HUES64 (cell line): ENCODE measurements at regions not wholly inside any gene's neighbourhood (a gene's known extent, or its start where the extent isn't known, plus 50 kb on each side); places are given as distances from the start of the nearest gene placed in this dataset.

Experiments used
- H3K27ac ChIP-seq: 2 replicates; pipeline ENCODE4 v1.7.0; 2013; ENCODE audit warnings: low read depth, low read length, inconsistent platforms
- H3K27me3 ChIP-seq: 2 replicates; pipeline ENCODE4 v1.6.1; 2013; ENCODE audit warnings: mild to moderate bottlenecking, low read length; ENCODE audit not compliant: insufficient read depth
- H3K36me3 ChIP-seq: 2 replicates; pipeline ENCODE4 v1.6.1; 2013; ENCODE audit warnings: mild to moderate bottlenecking, low read length; ENCODE audit not compliant: insufficient read depth
- H3K4me1 ChIP-seq: 2 replicates; pipeline ENCODE4 v1.6.1; 2013; ENCODE audit warnings: mild to moderate bottlenecking, low read length, moderate library complexity; ENCODE audit not compliant: insufficient read depth
- H3K4me3 ChIP-seq: 2 replicates; pipeline ENCODE4 v1.5.1; 2013; ENCODE audit warnings: mild to moderate bottlenecking, low read length, moderate library complexity
- H3K9ac ChIP-seq: 2 replicates; pipeline ENCODE4 v1.6.1; 2013; ENCODE audit warnings: mild to moderate bottlenecking, low read depth, low read length
- H3K9me3 ChIP-seq: 2 replicates; pipeline ENCODE4 v1.6.1; 2013; ENCODE audit warnings: low read depth, low read length; ENCODE audit not compliant: insufficient read depth
- WGBS: fragments of 150-250, 120-280 bp; methylation state at CpG from one replicate; pipeline ENCODE4 v1.1.7; 2013; ENCODE audit warnings: missing lambda C conversion rate; 5-methylcytosine and 5-hydroxymethylcytosine counted together

GRCh38 chr10:4059471-4060138 is 274.6 kb upstream of the KLF6 start:
- Histone ChIP-seq H3K27me3 (no peaks in the 10 kb centered on the region), H3K4me1 (no peaks in the 10 kb centered on the region), H3K9ac (no peak overlapping the region), H3K4me3 (no peak overlapping the region), H3K9me3 (no peaks in the 10 kb centered on the region), H3K27ac (no peak overlapping the region), H3K36me3 (no peaks in the 10 kb centered on the region)
- WGBS: 85% methylated on average over 10 of the region's 11 CpGs

DNA sequence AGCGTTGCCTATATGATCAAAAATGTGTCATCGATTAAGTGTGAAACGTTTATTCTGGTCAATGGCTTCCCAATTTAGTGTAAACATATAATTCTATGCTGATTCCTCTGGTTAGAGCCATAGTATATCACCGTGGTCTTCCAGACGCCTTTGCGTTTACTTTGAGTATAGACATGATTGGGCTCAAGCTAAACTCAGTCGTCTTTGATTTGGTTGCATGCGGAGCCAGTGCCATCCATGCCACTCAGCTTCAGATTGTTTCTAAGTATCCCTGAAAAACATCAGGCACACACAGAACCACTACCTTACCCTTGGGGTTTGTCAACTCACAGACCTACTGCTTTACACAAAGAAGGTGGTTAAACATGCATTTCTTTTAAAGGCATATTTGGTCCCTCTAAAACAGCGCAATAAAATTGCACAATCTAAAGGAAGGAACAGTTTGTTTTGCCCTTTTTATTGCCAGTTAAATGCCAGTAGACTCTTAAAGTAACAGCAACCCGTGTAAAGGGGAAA is 273.6 kb upstream of the KLF6 start:
- H3K36me3 ChIP-seq: no peaks in the 10 kb centered on the region
- H3K4me1 ChIP-seq: no peaks in the 10 kb centered on the region
- H3K27ac ChIP-seq: no peak overlapping the region
- H3K9me3 ChIP-seq: no peaks in the 10 kb centered on the region
- H3K4me3 ChIP-seq: no peak overlapping the region
- H3K27me3 ChIP-seq: no peaks in the 10 kb centered on the region
- WGBS: 98% methylated on average over 10 of the region's 10 CpGs
- H3K9ac ChIP-seq: no peak overlapping the region

GRCh38 chr10:4057725-4058513 is 272.9 kb upstream of the KLF6 start:
- no peaks in the 10 kb centered on the region for H3K27me3 ChIP-seq
- H3K4me3 ChIP-seq: no peak overlapping the region
- no peak overlapping the region for H3K9ac ChIP-seq
- no peak overlapping the region for H3K27ac ChIP-seq
- H3K36me3 ChIP-seq: no peaks in the 10 kb centered on the region
- no peaks in the 10 kb centered on the region for H3K9me3 ChIP-seq
- H3K4me1 ChIP-seq: no peaks in the 10 kb centered on the region
- 94% methylated on average over 6 of the region's 6 CpGs for WGBS

GRCh38 chr10:4057021-4057420 is 272.0 kb upstream of the KLF6 start:
- Histone ChIP-seq H3K27me3 (no peaks in the 10 kb centered on the region), H3K4me1 (no peaks in the 10 kb centered on the region), H3K4me3 (no peak overlapping the region), H3K9me3 (no peaks in the 10 kb centered on the region), H3K9ac (no peak overlapping the region), H3K36me3 (no peaks in the 10 kb centered on the region), H3K27ac (no peak overlapping the region)
- 95% methylated on average over 4 of the region's 6 CpGs for WGBS

DNA sequence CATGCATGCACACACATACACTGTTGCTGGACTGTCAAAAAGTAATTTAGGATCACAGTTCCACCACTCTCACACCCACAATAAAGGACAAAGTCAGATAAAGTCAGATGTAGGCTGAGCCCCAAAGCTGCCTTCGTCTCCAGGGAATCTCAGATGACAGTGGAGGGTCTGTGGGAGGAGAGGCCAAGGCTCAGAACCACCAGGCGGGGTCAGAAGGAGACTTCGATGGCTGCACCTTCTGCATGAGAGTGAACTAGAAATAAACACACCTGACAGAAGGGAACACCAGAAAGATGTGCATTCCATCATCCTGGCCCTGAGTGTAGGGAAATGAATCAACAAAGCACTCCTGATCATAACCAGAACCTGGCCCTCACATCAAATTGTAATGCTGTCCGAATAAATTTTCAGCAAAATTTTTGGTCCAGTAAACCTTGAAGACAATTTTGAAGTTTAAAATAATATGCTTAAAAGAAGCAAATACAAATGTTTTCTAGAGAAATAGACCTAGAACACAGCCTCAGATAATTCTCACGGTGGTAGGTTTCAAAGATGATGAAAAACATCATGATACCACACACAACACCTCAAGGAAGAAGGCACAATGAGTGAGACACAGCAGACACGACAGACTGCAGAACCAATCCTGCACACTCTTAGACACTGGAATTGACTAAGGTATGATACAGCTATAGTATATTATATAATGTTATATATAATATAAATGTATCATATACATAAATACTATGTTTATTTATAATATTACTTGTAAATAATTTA is 269.8 kb upstream of the KLF6 start:
- Histone ChIP-seq H3K36me3 (no peaks in the 10 kb centered on the region), H3K4me3 (no peak overlapping the region), H3K9ac (no peak overlapping the region), H3K27ac (no peak overlapping the region), H3K4me1 (no peaks in the 10 kb centered on the region), H3K9me3 (no peaks in the 10 kb centered on the region), H3K27me3 (no peaks in the 10 kb centered on the region)
- 95% methylated on average over 5 of the region's 6 CpGs for WGBS

- Histone ChIP-seq H3K27ac (no peak overlapping the region), H3K27me3 (no peaks in the 10 kb centered on the region), H3K9ac (no peak overlapping the region), H3K9me3 (no peaks in the 10 kb centered on the region), H3K36me3 (no peaks in the 10 kb centered on the region), H3K4me3 (no peak overlapping the region), H3K4me1 (no peaks in the 10 kb centered on the region)
- 98% methylated on average over 6 of the region's 8 CpGs for WGBS
Measured at GRCh38 chr10:4053940-4054339, 268.9 kb upstream of the KLF6 start.

DNA sequence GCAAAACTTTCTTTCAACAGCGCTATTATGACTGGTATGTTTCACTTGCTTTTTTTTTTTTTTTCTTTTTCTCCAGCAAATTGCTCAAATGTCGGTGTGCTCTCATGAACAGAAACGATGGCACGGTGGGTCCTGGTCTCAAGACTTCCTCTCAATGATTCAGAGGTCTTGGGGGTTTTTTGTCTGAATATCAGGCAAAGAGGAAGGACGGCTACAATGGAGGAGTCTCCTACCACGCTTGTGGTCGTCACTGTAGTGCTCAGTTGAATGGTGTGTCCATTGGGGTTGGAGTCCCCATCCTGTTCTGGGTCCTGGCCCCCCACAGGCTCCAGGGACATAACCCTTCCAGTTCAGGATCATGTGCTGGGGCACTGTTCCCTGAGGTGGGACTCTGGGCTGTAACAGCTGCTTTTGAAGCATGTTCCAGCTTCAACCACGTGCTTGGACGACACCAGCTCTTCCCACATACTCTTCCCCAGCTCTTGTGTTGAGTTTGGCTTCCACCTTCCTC is 266.7 kb upstream of the KLF6 start:
- Histone ChIP-seq H3K4me3 (no peak overlapping the region), H3K9me3 (no peaks in the 10 kb centered on the region), H3K36me3 (no peaks in the 10 kb centered on the region), H3K27me3 (no peaks in the 10 kb centered on the region), H3K9ac (no peak overlapping the region), H3K4me1 (no peaks in the 10 kb centered on the region), H3K27ac (no peak overlapping the region)
- 94% methylated on average over 9 of the region's 9 CpGs for WGBS

DNA sequence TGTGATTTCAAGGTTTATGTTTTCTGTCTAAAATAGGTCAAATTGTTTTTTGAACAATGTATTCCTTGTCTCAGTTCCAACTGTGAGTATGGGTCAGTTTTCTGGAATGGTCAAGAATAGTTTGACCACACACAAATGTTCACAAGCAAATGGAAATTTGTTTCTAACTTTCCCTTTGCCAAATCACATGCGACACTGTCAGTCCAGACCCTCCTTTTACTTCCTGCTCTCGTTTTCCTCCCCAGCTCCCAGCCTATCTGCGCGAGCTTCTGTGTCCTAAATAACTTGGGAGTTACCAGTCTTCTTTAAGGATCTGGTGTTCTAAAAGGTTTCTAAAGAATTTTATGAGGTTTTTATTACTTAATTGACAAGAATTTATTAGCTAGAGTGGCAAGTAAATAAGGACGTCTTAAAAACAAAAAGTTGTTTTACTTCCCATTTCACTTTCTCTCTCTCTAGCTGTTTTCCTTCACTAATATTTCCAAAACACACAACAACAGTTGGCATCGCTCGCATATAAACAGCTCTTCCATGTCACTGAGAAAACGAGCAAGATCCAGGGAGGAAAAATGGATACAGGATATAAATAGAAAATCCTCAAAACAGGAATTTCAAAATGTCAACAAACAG is 266.1 kb upstream of the KLF6 start:
- Histone ChIP-seq H3K27me3 (no peaks in the 10 kb centered on the region), H3K36me3 (no peaks in the 10 kb centered on the region), H3K9ac (no peak overlapping the region), H3K27ac (no peak overlapping the region), H3K9me3 (no peaks in the 10 kb centered on the region), H3K4me3 (no peak overlapping the region), H3K4me1 (no peaks in the 10 kb centered on the region)
- 95% methylated on average over 8 of the region's 8 CpGs for WGBS

GRCh38 chr10:4050061-4050460 is 265.1 kb upstream of the KLF6 start:
- Histone ChIP-seq H3K27ac (no peak overlapping the region), H3K9me3 (no peaks in the 10 kb centered on the region), H3K27me3 (no peaks in the 10 kb centered on the region), H3K4me3 (no peak overlapping the region), H3K4me1 (no peaks in the 10 kb centered on the region), H3K36me3 (no peaks in the 10 kb centered on the region), H3K9ac (no peak overlapping the region)
- WGBS: 96% methylated on average over 3 of the region's 4 CpGs

DNA sequence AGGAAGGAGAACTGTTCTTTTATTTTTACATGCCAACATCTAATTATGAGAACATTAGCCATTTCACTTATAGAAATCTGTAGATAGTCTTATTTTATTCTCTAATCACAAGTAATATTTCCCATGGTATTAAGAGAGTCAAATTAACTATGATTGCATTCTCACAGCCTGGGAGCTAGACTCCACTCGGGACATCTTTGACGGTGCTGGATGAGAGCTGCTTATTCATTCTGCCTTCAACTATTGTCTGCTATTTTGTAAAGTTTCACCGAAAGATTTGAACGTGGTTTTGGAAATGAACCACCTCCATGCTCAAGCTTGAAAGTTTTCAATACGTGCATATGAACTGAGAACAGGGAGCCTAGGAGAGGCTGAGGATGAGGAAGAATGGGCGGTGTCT is 264.3 kb upstream of the KLF6 start:
- H3K9ac ChIP-seq: no peak overlapping the region
- WGBS: 94% methylated on average over 6 of the region's 6 CpGs
- no peaks in the 10 kb centered on the region for H3K9me3 ChIP-seq
- H3K27me3 ChIP-seq: no peaks in the 10 kb centered on the region
- no peaks in the 10 kb centered on the region for H3K36me3 ChIP-seq
- no peaks in the 10 kb centered on the region for H3K4me1 ChIP-seq
- H3K4me3 ChIP-seq: no peak overlapping the region
- no peak overlapping the region for H3K27ac ChIP-seq
